Activated T-cell treated with anti-CD3 and anti-CD28 coated beads, Interleukin-2, amount 50 U/mL, for 24 hours (primary cell): ENCODE measurements at regions not wholly inside any gene's neighbourhood (a gene's known extent, or its start where the extent isn't known, plus 50 kb on each side); places are given as distances from the start of the nearest gene placed in this dataset.

Experiments
- DNase-seq: peaks from one replicate; pipeline ENCODE4 v3.0.0-alpha.2; 2020
- H3K27ac Mint-ChIP-seq: 2 replicates; pipeline ENCODE4 v1.8.0; 2020; ENCODE audit warnings: mild to moderate bottlenecking, mixed read lengths
- H3K27me3 Mint-ChIP-seq: 2 replicates; pipeline ENCODE4 v1.8.0; 2020; ENCODE audit warnings: mixed read lengths
- H3K36me3 Mint-ChIP-seq: 2 replicates; pipeline ENCODE4 v1.8.0; 2020; ENCODE audit warnings: low read depth, mixed read lengths
- H3K4me1 Mint-ChIP-seq: 2 replicates; pipeline ENCODE4 v1.8.0; 2020; ENCODE audit warnings: low read depth, mixed read lengths
- H3K4me3 Mint-ChIP-seq: 2 replicates; pipeline ENCODE4 v1.8.0; 2020; ENCODE audit warnings: mild to moderate bottlenecking, moderate library complexity, mixed read lengths
- H3K9me3 Mint-ChIP-seq: 2 replicates; pipeline ENCODE4 v1.8.0; 2020; ENCODE audit warnings: mixed read lengths

DNA sequence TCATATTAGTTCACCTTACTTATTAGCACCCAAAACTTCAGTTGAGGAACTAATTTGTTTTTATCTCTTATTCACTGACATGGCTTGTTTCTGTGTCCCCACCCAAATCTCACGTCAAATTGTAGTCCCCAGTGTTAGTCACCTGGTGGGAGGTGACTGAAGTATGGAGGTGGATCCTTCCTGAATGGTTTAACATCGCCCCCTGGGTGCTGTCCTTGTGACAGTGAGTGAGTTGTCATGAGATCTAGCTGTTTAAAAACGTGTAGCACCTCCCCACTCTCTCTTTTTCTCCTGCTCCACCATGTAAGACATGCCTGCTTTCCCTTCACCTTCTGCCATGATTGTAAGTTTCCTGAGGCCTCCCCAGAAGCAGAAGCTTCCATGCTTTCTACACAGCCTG, 75.0 kb upstream of the HECTD2 start:
- H3K4me1 Mint-ChIP-seq, result no peaks in the 10 kb centered on the region
- no peak overlapping the region for H3K27ac Mint-ChIP-seq
- peaks cover 2% of the 10 kb centered on the region for H3K27me3 Mint-ChIP-seq
- H3K36me3 Mint-ChIP-seq, result no peaks in the 10 kb centered on the region
- no peak for DNase-seq
- no peak overlapping the region for H3K4me3 Mint-ChIP-seq
- no peaks in the 10 kb centered on the region for H3K9me3 Mint-ChIP-seq

DNA sequence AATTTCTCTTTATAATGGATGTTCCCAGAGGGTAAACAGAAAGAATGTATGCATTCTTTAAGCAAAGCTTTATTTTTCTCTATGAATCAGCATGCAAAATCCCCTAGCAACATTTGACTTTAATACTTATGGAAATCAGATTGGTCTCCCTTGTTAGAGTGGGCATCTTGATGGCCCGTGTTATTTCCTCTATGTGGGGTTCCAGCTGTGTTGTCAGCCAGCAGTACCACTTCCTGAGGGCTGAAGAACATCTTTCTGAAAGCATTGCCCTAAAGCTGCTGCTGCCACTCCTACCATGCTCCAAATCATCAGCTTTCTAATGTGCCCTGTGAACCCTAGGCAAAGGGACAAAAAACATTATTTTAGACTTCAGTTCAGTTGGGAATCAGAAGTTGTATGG, 70.4 kb upstream of the HECTD2 start:
- no peaks in the 10 kb centered on the region for H3K36me3 Mint-ChIP-seq
- H3K9me3 Mint-ChIP-seq, result no peaks in the 10 kb centered on the region
- no peak overlapping the region for H3K27ac Mint-ChIP-seq
- H3K4me3 Mint-ChIP-seq, result no peak overlapping the region
- no peak for DNase-seq
- H3K27me3 Mint-ChIP-seq, result no peaks in the 10 kb centered on the region
- H3K4me1 Mint-ChIP-seq, result no peaks in the 10 kb centered on the region

DNA sequence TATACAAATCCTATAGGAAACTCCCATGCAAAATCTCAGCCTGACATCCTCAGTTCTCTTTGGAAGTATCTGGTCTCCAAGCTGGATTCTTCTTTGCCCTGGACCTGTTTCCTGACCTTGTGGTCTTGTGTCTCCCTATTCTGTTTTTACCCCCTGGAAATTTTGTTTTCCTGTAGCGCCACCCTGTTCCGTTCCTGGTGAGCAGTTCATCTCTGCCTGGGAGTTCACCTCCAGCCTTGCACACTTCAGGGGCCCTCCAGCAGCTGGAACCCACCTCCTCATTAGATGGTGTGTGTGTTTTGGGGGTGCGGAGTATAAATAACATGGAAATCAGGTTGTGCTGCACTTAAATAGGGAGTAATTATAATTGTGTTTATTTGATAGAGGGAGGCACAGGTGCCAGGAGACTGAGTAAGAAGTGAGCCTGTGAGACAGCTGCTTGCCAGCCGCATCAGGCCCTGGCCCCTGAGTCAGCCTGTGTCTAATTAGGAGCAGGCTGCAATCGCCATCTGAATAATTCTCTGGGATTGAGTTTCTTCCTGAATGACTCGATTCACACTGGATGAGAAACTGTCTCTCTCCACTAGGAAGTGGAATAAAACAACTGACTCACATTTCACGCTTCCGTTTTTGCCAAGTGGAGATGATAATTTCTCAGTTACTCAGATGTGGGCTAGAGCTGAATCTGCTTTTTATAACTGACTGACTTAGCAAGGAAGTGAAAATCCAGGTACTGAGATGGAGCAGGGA, 69.4 kb upstream of the HECTD2 start:
- no peaks in the 10 kb centered on the region for H3K4me1 Mint-ChIP-seq
- no peak for DNase-seq

DNA sequence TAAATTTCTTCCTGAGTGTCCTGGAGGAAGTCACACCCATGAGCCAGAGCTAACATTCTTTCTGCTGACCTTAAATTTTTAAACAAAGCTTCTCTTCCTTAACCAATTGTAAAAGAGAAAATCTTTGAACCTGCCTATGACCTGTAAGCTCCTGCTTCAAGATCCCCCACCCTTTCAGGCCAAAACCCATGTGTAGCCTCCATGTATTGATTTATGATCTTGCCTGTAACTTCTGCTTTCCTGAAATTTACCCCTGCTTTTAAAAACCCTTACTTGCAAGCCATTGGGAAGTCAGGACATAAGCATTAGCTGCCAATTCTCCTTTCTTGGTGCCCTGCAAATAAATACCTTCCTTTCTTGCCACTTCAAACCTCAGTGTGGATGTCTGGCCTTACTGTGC, 68.5 kb upstream of the HECTD2 start:
- Mint-ChIP-seq H3K4me3 (no peak overlapping the region), H3K27ac (no peak overlapping the region), H3K27me3 (no peaks in the 10 kb centered on the region), H3K4me1 (no peaks in the 10 kb centered on the region), H3K9me3 (no peaks in the 10 kb centered on the region), H3K36me3 (no peaks in the 10 kb centered on the region)
- DNase-seq, result no peak

More for the DNA sequence above, 69.4 kb upstream of the HECTD2 start:
- no peaks in the 10 kb centered on the region for H3K9me3 Mint-ChIP-seq
- no peak overlapping the region for H3K4me3 Mint-ChIP-seq
- no peak overlapping the region for H3K27ac Mint-ChIP-seq
- H3K27me3 Mint-ChIP-seq, result no peaks in the 10 kb centered on the region
- H3K36me3 Mint-ChIP-seq, result no peaks in the 10 kb centered on the region

GRCh38 chr10:91343010-91343409, 67.1 kb upstream of the HECTD2 start:
- Mint-ChIP-seq H3K4me1 (no peaks in the 10 kb centered on the region), H3K9me3 (no peaks in the 10 kb centered on the region), H3K4me3 (no peak overlapping the region), H3K27ac (no peak overlapping the region), H3K27me3 (no peaks in the 10 kb centered on the region), H3K36me3 (no peaks in the 10 kb centered on the region)
- no peak for DNase-seq

DNA sequence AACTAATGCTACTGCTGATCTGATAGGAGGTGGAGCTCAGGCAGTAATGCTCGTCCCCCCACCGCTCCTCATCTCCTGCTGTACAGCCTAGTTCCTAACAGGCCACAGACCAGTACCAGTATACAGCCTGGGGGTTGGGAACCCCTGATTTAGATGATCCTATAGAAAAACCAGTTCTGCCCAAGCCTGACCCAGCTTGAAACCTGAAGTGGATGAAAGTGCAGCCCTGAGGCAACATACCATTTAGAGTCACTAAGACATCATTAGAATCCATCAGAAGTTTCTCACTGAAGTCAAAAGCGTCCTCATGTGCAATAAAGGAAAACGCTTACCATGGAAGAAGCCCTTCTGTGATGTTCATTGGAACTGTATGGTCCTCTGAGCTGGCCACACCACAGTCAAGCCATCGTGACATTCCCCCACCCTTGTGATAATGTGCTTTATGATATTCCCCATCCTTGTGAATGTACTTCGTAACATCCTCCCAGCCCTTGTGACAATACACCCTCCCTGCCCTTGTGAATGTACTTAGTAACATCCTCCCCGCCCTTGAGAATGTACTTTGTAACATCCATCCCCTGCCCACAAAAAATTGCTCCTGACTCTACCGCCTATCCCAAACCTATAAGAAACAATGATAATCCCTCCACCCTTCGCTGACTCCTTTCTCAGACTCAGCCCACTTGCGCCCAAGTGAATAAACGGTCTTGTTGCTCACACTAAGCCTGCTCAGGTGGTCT, 65.9 kb upstream of the HECTD2 start:
- Mint-ChIP-seq H3K4me3 (no peak overlapping the region), H3K4me1 (no peaks in the 10 kb centered on the region), H3K27ac (no peak overlapping the region), H3K36me3 (no peaks in the 10 kb centered on the region), H3K9me3 (no peaks in the 10 kb centered on the region), H3K27me3 (no peaks in the 10 kb centered on the region)
- no peak for DNase-seq

GRCh38 chr10:91345716-91346115, 64.4 kb upstream of the HECTD2 start:
- Mint-ChIP-seq H3K9me3 (no peaks in the 10 kb centered on the region), H3K27ac (no peak overlapping the region), H3K27me3 (no peaks in the 10 kb centered on the region), H3K36me3 (no peaks in the 10 kb centered on the region), H3K4me1 (peaks cover 3% of the 10 kb centered on the region), H3K4me3 (no peak overlapping the region)
- no peak for DNase-seq

DNA sequence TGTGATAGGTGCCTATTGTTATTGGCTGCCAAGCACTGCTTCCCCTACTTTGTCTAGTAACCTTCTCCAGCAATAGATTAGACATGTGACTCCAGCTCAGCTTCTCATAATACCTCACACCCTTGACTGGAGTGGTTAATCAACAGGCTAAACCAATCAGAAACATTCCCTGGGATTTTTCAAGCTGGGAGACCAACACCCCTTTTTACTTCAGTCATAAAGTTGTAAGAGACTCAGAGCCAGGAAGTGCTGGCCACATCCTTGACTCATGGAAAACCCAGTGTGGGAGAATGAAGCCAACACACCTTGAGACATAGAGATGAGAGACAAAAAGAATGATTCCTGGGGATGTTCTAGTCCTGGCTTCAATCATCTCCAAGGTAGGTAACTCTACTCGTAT, 62.6 kb upstream of the HECTD2 start:
- Mint-ChIP-seq H3K27ac (no peak overlapping the region), H3K4me3 (no peak overlapping the region), H3K36me3 (no peaks in the 10 kb centered on the region), H3K4me1 (peaks cover 3% of the 10 kb centered on the region), H3K27me3 (no peaks in the 10 kb centered on the region), H3K9me3 (no peaks in the 10 kb centered on the region)
- DNase-seq, result no peak

DNA sequence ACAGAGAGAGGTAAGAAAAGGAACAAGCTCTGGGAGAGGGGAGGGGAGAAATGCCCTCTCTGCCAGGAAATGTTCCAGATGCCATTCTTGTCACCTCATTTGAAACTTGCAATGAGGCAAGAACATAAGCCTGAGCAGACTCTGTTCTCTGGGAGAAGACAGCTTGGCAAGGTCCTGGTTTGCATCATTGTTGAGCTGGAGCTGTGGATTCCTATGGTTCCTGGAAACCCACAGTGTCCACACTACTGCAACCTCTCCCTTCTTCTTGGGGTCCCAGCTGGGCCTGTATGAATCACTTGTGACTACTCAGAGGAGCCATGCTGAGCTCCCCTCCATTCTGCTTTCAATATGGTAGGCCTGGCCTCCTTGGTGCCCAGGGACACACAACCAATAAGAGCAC, 60.8 kb upstream of the HECTD2 start:
- DNase-seq, result no peak
- Mint-ChIP-seq H3K27ac (no peak overlapping the region), H3K4me1 (peaks cover 5% of the 10 kb centered on the region), H3K27me3 (no peaks in the 10 kb centered on the region), H3K9me3 (peaks cover 2% of the 10 kb centered on the region), H3K36me3 (no peaks in the 10 kb centered on the region), H3K4me3 (no peak overlapping the region)

GRCh38 chr10:91350651-91351081, 59.5 kb upstream of the HECTD2 start:
- Mint-ChIP-seq H3K27ac (no peak overlapping the region), H3K27me3 (peaks cover 5% of the 10 kb centered on the region), H3K4me1 (peaks cover 5% of the 10 kb centered on the region), H3K9me3 (peaks cover 2% of the 10 kb centered on the region), H3K36me3 (no peaks in the 10 kb centered on the region), H3K4me3 (no peak overlapping the region)
- no peak for DNase-seq

- H3K9me3 Mint-ChIP-seq, result peaks cover 2% of the 10 kb centered on the region
- H3K27ac Mint-ChIP-seq, result no peak overlapping the region
- peaks cover 5% of the 10 kb centered on the region for H3K4me1 Mint-ChIP-seq
- DNase-seq, result no peak
- H3K27me3 Mint-ChIP-seq, result peaks cover 17% of the 10 kb centered on the region
- H3K4me3 Mint-ChIP-seq, result no peak overlapping the region
- no peaks in the 10 kb centered on the region for H3K36me3 Mint-ChIP-seq
Observed at GRCh38 chr10:91352760-91353159, 57.4 kb upstream of the HECTD2 start.

GRCh38 chr10:91354166-91355075, 55.7 kb upstream of the HECTD2 start:
- Mint-ChIP-seq H3K4me3 (no peak overlapping the region), H3K27me3 (peaks cover 28% of the 10 kb centered on the region), H3K36me3 (no peaks in the 10 kb centered on the region), H3K27ac (no peak overlapping the region), H3K9me3 (peaks cover 2% of the 10 kb centered on the region), H3K4me1 (peaks cover 5% of the 10 kb centered on the region)
- no peak for DNase-seq

DNA sequence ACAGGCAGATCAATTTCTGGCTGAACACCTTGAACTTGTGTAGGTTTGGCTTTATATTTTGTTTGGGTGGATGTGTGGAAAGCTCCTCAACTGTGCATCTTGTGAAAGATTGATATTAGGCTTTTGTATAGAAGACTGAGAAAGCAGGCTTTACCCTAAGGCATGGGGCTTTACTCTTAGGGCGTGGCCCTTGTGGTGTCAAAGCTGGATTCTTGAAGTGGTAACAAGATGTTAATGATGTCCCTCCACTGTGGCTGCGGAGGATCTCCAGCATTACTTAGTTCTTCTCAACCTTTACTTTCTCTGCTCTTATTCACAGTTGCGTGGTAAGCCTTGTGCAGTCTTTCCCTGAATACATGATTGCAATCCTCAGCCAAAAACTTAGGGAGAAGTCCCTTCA, 54.1 kb upstream of the HECTD2 start:
- no peak for DNase-seq
- Mint-ChIP-seq H3K4me3 (no peak overlapping the region), H3K27me3 (peaks cover 37% of the 10 kb centered on the region), H3K36me3 (no peaks in the 10 kb centered on the region), H3K4me1 (peaks cover 2% of the 10 kb centered on the region), H3K27ac (no peak overlapping the region), H3K9me3 (peaks cover 2% of the 10 kb centered on the region)

DNA sequence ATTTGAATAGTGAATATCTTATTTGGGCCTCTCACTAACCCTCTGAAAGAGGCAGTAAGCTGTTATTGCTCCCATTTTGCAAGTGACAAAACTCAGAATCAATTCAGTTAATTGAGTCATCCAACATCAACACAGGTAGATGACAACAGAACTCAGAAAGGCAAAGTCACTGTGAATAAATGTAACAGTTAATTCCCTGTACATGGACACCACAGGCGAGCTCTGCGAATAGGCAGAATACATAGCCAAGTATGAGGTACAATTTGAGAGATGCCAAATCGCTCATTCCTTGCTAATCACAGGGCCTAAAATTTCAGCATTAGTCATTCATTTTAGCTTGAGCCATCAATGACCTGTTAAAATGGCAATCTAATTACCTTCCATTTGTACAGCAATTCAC, 52.6 kb upstream of the HECTD2 start:
- no peak overlapping the region for H3K27ac Mint-ChIP-seq
- no peak for DNase-seq
- no peak overlapping the region for H3K4me3 Mint-ChIP-seq
- H3K4me1 Mint-ChIP-seq, result peaks cover 2% of the 10 kb centered on the region
- H3K9me3 Mint-ChIP-seq, result peaks cover 2% of the 10 kb centered on the region
- H3K36me3 Mint-ChIP-seq, result no peaks in the 10 kb centered on the region
- H3K27me3 Mint-ChIP-seq, result peaks cover 52% of the 10 kb centered on the region
